A172 (cell line): ENCODE measurements at regions not wholly inside any gene's neighbourhood (a gene's known extent, or its start where the extent isn't known, plus 50 kb on each side); places are given as distances from the start of the nearest gene placed in this dataset.

Experiments
- DNase-seq: peaks from one replicate; pipeline ENCODE4 v3.0.0-alpha.2; 2015; ENCODE audit warnings: low spot score

- no peak for DNase-seq
Observed at GRCh38 chr12:54711669-54712068, 63.5 kb upstream of the DCD start.

- no peak for DNase-seq
Observed at GRCh38 chr12:54708826-54709225, 60.7 kb upstream of the DCD start.

GRCh38 chr12:54704202-54704601, 56.0 kb upstream of the DCD start:
- DNase-seq: no peak

GRCh38 chr12:54701940-54702592, 53.9 kb upstream of the DCD start:
- DNase-seq: peak; percentile 33

- no peak for DNase-seq
Observed at GRCh38 chr12:54700849-54701248, 52.7 kb upstream of the DCD start.

GRCh38 chr12:54700301-54700700, 52.1 kb upstream of the DCD start:
- DNase-seq: no peak
